ENCODE measurements at regions not wholly inside any gene's neighbourhood (a gene's known extent, or its start where the extent isn't known, plus 50 kb on each side); places are given as distances from the start of the nearest gene placed in this dataset.

GRCh38 chr11:28674433-28675103, 566.4 kb downstream of the METTL15 start:
- DNase-seq (ENCODE audit: low read depth): no peak

- no peak for DNase-seq (ENCODE audit: low read depth)
Observed at GRCh38 chr11:28673691-28674432, 565.7 kb downstream of the METTL15 start.

DNA sequence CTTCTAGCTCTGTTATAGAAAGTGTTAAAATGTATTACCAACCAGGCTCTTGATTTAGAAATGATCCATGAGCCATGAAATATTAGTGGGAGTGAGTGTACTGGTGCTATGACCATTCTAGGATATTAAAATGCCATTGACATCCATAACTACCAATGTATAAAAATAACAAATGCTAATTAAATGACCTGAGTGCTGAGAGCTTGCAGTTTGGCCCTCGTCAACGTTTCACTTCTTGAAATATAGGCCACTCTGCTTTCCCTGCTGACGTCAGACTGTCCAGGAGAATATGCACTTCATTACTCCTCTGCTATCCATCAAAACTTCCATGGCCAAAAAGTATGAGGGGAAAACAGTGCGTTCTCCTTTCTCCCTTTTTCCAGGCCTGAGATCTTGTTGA, 563.1 kb downstream of the METTL15 start:
- no peak for DNase-seq (ENCODE audit: low read depth)

GRCh38 chr11:28666632-28667031, 558.4 kb downstream of the METTL15 start:
- no peak for DNase-seq (ENCODE audit: low read depth)

DNA sequence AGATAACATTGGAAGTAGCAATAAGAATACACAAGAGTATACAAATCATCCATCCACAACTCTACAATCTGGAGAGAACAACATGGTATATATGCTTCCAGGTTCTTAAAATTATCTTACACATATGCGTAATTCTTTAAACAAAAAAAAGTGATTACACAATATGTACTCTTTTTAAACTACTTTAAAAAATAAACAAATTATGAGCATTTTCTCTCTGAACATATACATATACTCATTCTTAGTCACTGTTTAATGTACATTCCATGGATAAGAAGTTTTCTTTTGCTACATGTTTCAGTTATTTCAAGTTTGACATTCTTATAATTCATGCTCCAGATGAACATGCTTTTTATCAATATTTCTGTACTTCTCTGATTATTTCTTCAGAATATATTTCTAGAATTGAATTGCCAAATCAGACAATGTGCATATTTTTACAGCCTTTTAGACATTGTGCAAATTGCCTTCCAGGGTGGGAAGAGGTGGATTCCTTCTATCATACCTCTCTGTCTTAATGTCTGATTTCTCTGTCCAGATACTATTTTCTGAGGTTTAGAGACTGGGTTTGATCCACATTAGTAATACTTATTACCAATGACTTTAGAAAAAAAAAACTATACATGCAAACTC, 551.6 kb downstream of the METTL15 start:
- DNase-seq (ENCODE audit: low read depth): no peak

DNA sequence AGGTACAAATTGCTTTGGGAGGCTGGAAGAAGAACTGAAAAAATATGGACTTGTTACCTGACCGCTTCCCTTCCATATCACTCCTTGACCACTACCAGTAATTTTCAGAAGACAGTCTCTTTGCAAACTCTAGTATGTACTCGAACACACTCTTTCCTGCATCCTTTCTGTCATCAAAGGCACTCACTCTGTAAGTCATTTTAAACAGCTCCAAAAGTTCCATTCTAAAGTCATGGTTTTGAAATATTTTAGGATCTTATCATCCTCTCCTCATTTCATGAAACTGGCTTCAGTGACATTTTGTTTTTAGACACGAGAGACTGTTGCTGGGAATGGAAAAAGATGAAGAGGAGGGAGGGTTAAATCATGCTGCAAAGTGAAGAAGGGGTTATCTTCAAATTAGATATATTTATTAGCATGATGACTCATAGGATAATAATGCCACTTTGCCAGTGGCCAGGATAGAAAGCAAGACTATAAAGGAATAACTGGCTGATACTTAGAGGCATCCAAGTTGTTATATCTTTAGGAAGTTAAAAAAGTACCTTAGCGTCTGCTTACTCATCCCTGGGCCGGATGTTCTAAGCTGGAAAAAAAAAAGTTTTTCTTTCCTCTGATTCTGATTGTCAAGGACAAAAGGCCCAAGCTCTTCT, 549.3 kb downstream of the METTL15 start:
- DNase-seq (ENCODE audit: low read depth): peak; percentile 15

DNA sequence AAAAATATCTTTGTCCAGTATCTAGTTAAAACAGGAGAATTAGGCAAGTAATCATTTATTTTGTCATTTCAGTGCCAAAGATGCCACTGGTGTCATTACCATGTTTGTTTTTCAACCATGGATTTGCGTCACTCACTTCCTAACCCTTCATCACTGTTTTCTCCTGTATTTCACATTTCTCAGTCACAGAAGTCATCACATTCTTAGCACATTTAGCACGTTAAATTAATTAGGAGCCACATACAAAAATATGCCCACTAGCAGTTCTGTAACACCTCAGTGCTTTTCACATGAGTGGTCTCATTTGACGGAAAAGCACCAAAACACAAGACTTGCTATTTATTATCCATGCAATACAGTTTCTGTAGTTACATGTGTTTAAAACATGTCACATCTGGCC, 546.0 kb downstream of the METTL15 start:
- no peak for DNase-seq (ENCODE audit: low read depth)

DNA sequence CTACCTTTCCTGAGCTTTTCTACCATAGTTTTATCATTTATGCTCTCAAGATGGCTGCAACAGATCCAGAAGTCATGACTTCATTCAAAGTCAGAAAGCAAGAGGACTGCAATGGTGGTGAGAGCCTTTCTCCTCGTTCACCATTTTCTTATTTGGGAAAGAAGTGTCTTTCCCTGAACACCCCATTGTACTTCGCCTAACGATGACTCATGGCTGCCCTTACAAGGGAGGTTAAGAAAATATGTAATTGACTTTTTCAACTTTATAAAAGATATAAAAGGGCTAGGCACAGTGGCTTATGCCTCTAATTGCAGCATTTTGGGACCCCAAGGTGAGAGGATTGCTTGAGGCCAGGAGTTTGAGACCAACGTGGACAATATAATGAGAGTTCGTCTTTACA, 541.7 kb downstream of the METTL15 start:
- DNase-seq (ENCODE audit: low read depth): no peak

GRCh38 chr11:28636566-28636965, 528.4 kb downstream of the METTL15 start:
- DNase-seq (ENCODE audit: low read depth): no peak

DNA sequence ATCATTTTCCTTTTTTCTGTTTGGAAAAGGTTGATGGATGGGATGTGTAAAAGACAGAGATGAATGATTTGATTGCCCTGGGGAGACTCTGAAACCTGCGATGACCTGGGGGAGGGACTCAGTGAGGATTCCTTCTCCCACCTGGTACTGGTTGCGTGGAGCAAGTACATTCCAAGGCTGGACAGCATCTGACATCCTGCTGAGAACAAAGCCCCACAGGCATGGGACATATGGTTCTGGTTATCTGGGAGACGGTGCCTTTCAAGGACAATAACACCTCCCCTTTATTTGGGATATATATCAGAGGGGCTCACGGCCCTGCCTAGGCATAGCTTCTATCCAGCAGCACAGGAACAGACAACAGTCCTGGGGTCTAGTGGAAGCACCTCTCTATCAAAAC, 527.8 kb downstream of the METTL15 start:
- DNase-seq (ENCODE audit: low read depth): no peak

GRCh38 chr11:28632338-28632737, 524.1 kb downstream of the METTL15 start:
- no peak for DNase-seq (ENCODE audit: low read depth)

GRCh38 chr11:28631148-28631547, 523.0 kb downstream of the METTL15 start:
- DNase-seq (ENCODE audit: low read depth): no peak

DNA sequence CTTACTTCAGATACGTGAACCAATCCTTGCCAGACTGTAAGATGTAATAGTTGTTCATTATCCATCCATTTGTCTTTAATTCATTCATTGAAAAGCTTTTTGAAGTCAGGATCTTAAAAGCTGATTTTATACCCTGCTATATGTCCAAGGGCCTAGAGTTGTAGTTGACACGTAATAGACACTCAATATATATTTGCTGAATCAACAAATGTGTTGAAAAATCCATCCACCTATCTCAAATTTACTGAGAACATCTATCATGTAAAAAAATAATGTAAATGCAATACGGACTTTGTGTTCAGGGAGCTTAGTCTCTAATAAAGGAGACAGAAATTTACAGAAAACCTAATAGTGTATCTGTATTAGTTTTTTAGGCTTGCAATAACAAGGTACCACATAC, 521.0 kb downstream of the METTL15 start:
- DNase-seq (ENCODE audit: low read depth): no peak

GRCh38 chr11:28628412-28628811, 520.2 kb downstream of the METTL15 start:
- no peak for DNase-seq (ENCODE audit: low read depth)

- DNase-seq (ENCODE audit: low read depth): no peak
Observed at GRCh38 chr11:28627690-28628255, 519.6 kb downstream of the METTL15 start.

DNA sequence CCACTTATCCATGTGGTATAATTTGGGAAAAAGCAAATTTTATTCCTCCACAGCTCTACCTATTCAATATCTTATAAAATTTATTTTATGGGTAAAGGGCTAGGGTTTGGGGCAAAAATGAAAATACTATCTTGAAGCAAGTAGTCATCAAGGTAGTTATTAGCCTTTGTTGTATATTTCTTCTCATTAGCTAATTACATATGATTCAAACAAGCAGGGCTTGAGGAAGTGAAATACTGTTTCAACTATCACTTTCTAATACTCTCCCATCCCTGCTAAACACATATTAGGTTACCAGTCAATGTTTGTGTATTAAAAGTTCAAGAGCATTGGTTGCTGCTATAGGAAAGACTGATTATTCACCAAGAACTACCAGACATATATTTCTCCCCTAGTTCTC, 517.3 kb downstream of the METTL15 start:
- DNase-seq (ENCODE audit: low read depth): no peak

- DNase-seq (ENCODE audit: low read depth): no peak
Observed at GRCh38 chr11:28621753-28622152, 513.6 kb downstream of the METTL15 start.

GRCh38 chr11:28619846-28620540, 511.8 kb downstream of the METTL15 start:
- DNase-seq (ENCODE audit: low read depth): peak; percentile 66

- peak; percentile 30 for DNase-seq (ENCODE audit: low read depth)
Observed at GRCh38 chr11:28618416-28618815, 510.2 kb downstream of the METTL15 start.

- DNase-seq (ENCODE audit: low read depth): no peak
Observed at GRCh38 chr11:28616160-28616965, 508.2 kb downstream of the METTL15 start.

GRCh38 chr11:28615542-28615941, 507.4 kb downstream of the METTL15 start:
- no peak for DNase-seq (ENCODE audit: low read depth)

Measured in HS-27A (cell line).